Astrocyte of the cerebellum (primary cell): ENCODE measurements at regions not wholly inside any gene's neighbourhood (a gene's known extent, or its start where the extent isn't known, plus 50 kb on each side); places are given as distances from the start of the nearest gene placed in this dataset.
"Not testable (repeated sequence)": the region's sequence is repeated elsewhere in the genome, so short reads cannot be mapped to it uniquely, and the experiment has no call there.

Experiments used
- DNase-seq: peaks from one replicate; pipeline ENCODE4 v3.0.0-alpha.2; 2011; ENCODE audit warnings: low read depth
- H3K4me3 ChIP-seq: 2 replicates; pipeline ENCODE4 v1.5.1; 2011; ENCODE audit warnings: mild to moderate bottlenecking, low read depth, low read length, moderate library complexity
- CTCF ChIP-seq: IDR thresholded peaks from 2 replicates; pipeline ENCODE4 v1.5.1; 2012; ENCODE audit warnings: low read length, low read depth, moderate library complexity, mild to moderate bottlenecking; ENCODE audit errors: missing control alignments
- in situ Hi-C: cut with HindIII; loops from 2 replicates; pipeline ENCODE4 v1.10.0; 2017; ENCODE audit warnings: low sequenced_read_pairs

- H3K4me3 ChIP-seq, result no peak overlapping the region
- no peak for TF ChIP-seq CTCF
- in situ Hi-C loops, result no loop called here
- DNase-seq, result no peak
These were observed 179.1 kb upstream of the MEIS1 start for GRCh38 chr2:66255867-66256266.

GRCh38 chr2:66255136-66255535, 179.8 kb upstream of the MEIS1 start:
- no peak for TF ChIP-seq CTCF
- H3K4me3 ChIP-seq, result no peak overlapping the region

GRCh38 chr2:66253066-66253465, 181.9 kb upstream of the MEIS1 start:
- H3K4me3 ChIP-seq, result no peak overlapping the region
- no peak for DNase-seq
- in situ Hi-C loops, result no loop called here
- TF ChIP-seq CTCF, result no peak

More at GRCh38 chr2:66255136-66255535, 179.8 kb upstream of the MEIS1 start:
- no peak for DNase-seq
- in situ Hi-C loops, result no loop called here

- in situ Hi-C loops, result no loop called here
- no peak for TF ChIP-seq CTCF
- no peak for DNase-seq
- no peak overlapping the region for H3K4me3 ChIP-seq
These were observed 182.8 kb upstream of the MEIS1 start for GRCh38 chr2:66252109-66252508.

- in situ Hi-C loops, result no loop called here
- no peak overlapping the region for H3K4me3 ChIP-seq
- DNase-seq, result no peak
- no peak for TF ChIP-seq CTCF
These were observed 183.4 kb upstream of the MEIS1 start for GRCh38 chr2:66251573-66251972.

- H3K4me3 ChIP-seq, DNase-seq, in situ Hi-C loops: not testable (repeated sequence)
These were observed 185.8 kb upstream of the MEIS1 start for GRCh38 chr2:66249089-66249488.

GRCh38 chr2:66243809-66244208, 191.1 kb upstream of the MEIS1 start:
- H3K4me3 ChIP-seq, in situ Hi-C loops, DNase-seq: not testable (repeated sequence)

- DNase-seq, in situ Hi-C loops, H3K4me3 ChIP-seq: not testable (repeated sequence)
These were observed 192.0 kb upstream of the MEIS1 start for GRCh38 chr2:66242888-66243287.
